Activated T-helper 1 cell treated with Interleukin-2 at 50 U/mL for 16 hours (primary cell): ENCODE measurements at regions not wholly inside any gene's neighbourhood (a gene's known extent, or its start where the extent isn't known, plus 50 kb on each side); places are given as distances from the start of the nearest gene placed in this dataset.

Source experiments
- DNase-seq: peaks from one replicate; pipeline ENCODE4 v3.0.0-alpha.2; 2020; ENCODE audit warnings: low read depth

DNA sequence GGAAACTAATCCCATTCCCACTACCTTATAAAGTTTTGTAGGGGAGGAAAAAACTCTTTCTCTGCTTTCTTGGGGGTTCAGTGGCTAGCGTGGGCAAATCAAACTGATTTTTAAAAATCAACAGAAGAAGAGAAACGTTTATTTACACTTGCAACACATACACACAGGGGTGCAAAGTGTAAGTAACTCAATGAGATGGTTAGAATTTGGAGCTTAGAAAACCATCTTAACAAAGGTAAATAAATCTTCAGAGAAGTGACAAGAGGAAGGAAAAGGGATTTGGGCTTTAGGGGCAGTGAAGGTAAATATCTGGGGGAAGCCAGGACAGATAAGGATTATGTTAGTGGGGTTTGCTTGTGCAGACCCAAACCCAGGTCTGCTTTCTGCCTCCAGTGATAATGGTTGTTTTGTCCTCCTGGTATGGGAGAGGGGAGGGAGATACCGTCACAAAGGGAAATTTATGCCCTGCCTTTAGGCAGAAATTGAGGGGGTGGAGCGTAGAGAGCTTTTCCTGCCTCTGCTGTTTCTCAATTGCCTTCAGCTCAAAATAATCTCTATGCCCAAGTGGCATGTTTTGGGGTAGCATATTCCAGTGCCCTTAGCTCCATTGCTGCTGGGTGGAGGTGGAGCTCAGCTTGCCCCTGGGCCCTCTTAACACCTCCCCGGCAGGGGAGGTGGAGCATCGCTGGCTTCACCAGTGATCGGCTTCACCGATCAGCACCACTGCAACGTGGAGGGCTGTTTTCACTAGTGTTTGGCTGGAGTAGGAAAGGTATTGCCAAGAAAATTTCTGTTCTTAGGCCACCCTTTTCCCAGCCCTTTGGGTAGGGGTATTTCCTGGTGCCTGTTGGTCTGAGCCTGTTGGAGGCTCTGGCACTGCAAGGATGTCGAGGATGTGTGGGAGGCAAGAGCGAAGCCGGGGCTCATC, 92.2 kb downstream of the TEX51 start:
- DNase-seq = no peak

DNA sequence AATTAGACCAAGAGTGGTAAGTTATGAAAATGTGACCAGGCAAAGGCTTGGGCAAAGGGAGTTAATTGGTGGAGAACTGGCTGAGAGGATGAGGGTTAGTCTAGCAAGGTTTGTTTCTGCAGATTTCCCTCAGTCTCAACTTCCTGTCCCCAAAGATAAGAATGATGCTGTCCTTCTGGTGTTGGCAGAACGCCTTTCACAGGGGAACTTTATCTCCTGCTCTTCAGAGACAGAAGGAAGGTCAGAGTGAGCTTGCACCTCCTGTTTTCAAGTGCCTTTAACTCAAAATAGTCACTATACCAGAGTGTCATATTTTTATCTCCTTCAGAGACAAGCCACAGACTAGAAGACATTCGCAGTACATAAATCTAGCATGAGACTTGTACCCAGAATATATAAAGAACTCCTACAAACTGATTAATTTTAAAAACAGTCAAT, 95.7 kb downstream of the TEX51 start:
- no peak for DNase-seq

DNA sequence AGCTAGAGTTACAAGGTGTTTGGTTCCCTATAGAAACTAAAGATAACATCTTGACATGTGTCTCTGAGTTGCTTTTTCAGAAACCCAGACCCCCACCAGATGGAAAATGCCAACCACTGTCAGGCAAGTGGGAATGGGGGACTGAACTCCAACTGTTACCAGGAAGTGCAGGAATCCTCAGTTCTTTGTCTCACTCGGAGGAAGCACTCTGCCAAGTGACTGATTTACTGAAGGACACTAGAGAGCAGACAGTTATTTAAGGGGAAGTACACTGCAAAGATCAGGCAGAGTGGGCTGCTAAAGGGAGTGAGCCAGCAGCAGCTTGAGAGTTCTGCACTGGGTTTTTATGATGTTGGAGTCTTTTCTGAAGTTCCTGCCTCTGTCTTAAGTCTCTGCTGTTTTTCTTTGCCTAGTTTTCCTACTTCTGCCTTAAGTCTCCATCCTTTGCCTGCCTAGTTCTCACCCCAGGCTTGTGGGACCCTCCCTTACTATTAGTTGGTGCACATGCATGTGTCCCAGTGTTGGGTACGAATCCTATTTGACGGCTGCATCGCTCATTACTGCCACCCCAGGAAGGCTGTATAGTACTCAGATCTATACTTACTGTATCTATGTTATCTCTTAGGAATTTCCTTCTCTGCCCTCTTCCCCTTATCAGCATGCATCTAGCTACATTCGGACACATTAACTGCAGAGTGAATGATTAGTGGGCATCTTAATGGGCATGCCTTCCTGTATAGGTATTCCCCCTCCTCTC, 97.1 kb downstream of the TEX51 start:
- DNase-seq = no peak

DNA sequence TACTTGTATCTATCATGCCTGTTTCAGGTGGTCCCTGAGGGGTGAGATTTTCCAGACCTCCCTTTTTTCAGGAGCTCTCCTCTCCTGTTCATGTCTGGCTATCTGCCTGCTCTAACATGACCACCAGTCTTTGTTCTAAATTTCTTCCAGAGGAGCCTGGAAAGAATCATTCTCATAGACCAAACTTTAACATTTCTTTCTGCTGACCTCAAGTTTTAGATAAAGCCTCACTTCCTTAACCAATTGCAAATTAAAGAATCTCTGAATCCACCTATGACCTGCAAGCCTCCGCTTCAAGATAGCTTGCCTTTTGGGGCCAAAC, 97.6 kb downstream of the TEX51 start:
- DNase-seq = no peak
